Activated CD4-positive, alpha-beta memory T cell treated with anti-CD3 and anti-CD28 coated beads, Interleukin-2, amount 10 ng/mL, durations not matched to agents 7 days and 5 days (primary cell): ENCODE measurements at regions not wholly inside any gene's neighbourhood (a gene's known extent, or its start where the extent isn't known, plus 50 kb on each side); places are given as distances from the start of the nearest gene placed in this dataset.

Experiments used
- CTCF ChIA-PET: fragments of 350-600 bp; sonication (Branson Sonifier 250); formaldehyde crosslinking; loops from one replicate; lab custom pipeline; 2021; ENCODE audit warnings: antibody characterized with exemption, inconsistent platforms; lab: Charles Lee
- POLR2A ChIA-PET: fragments of 350-600 bp; sonication (Branson Sonifier 250); formaldehyde crosslinking; loops from one replicate; lab custom pipeline; 2021; ENCODE audit warnings: antibody characterized with exemption; lab: Charles Lee
- DNase-seq: peaks from one replicate; pipeline ENCODE4 v3.0.0-alpha.2; 2020
- H3K27ac Mint-ChIP-seq: one replicate; pipeline ENCODE4 v1.8.0; 2021; ENCODE audit warnings: mild to moderate bottlenecking, mixed read lengths
- H3K27me3 Mint-ChIP-seq: one replicate; pipeline ENCODE4 v1.8.0; 2021; ENCODE audit warnings: mixed read lengths
- H3K36me3 Mint-ChIP-seq: one replicate; pipeline ENCODE4 v1.8.0; 2021; ENCODE audit warnings: low read depth, mixed read lengths
- H3K4me1 Mint-ChIP-seq: one replicate; pipeline ENCODE4 v1.8.0; 2021; ENCODE audit warnings: mixed read lengths
- H3K4me3 Mint-ChIP-seq: one replicate; pipeline ENCODE4 v1.8.0; 2021; ENCODE audit warnings: mild to moderate bottlenecking, mixed read lengths
- H3K9me3 Mint-ChIP-seq: one replicate; pipeline ENCODE4 v1.8.0; 2021; ENCODE audit warnings: mixed read lengths

DNA sequence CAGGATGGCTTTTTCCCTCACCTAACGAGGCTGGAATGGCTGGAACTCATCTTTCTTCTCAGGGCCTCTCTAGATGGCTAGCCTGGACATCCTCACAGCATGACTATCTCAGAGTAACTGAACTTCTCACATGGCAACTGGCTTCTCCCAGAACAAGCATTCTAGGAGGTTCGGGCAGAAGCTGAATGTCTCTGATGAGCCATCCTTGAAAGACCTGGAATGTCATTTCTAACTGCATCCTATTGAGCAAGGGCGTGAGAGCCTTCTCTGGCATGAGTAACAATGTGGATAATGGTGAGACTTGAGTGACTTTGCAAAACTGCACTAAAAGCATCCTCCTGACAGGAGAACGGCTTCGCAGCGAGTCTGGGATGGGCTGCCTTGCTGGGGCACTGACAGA is 487.7 kb downstream of the MAT2B start:
- Mint-ChIP-seq H3K27me3 (no peaks in the 10 kb centered on the region), H3K4me3 (no peak overlapping the region), H3K4me1 (no peaks in the 10 kb centered on the region), H3K9me3 (peaks cover 3% of the 10 kb centered on the region), H3K27ac (no peak overlapping the region), H3K36me3 (no peaks in the 10 kb centered on the region)
- ChIA-PET CTCF (no interaction called here), POLR2A (no interaction called here)
- DNase-seq: no peak

DNA sequence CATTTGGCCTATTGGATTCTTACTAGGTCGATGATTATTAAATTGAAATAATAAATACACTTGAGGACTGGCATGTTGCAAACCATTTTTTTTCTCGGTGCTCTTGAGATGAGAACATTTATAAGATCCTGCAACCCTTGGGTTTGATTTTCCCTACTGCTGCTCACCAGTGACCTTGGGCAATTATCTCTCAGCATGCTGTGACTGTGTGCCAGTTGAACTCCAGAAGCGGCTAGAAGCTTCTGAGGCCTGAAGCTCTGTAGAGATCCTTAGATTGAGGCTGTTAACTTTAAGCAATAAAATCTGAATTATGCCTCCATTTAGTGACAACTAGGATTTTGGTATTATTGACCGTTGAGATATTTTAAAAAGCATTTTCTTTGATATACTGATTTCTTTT is 489.8 kb downstream of the MAT2B start:
- Mint-ChIP-seq H3K4me3 (no peak overlapping the region), H3K9me3 (peaks cover 3% of the 10 kb centered on the region)
- POLR2A ChIA-PET: no interaction called here

DNA sequence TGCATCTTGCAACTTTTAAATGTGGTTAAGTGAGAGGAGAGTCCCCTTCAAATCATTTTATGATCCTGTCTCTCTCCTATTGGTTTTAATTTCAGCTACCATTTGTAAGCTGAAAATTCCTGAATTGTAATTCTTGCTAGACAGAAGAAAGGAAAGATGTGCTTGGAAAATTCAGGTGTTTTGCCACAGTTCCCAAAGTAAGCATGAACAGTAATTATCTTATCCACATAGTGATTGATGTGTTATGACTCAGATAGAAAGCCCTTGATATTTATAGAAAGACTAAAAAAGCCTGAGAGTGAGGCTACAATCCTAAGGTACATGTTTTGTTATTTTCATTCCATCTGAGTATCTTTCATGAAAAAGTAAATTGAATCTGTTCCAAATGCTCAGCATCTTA is 492.5 kb downstream of the MAT2B start:
- CTCF ChIA-PET: no interaction called here
- Mint-ChIP-seq H3K9me3 (peaks cover 3% of the 10 kb centered on the region), H3K27me3 (no peaks in the 10 kb centered on the region), H3K4me3 (no peak overlapping the region), H3K27ac (no peak overlapping the region), H3K4me1 (no peaks in the 10 kb centered on the region), H3K36me3 (no peaks in the 10 kb centered on the region)
- POLR2A ChIA-PET: no interaction called here
- DNase-seq: no peak

More for the DNA sequence above, 489.8 kb downstream of the MAT2B start:
- no peaks in the 10 kb centered on the region for H3K4me1 Mint-ChIP-seq
- H3K36me3 Mint-ChIP-seq: no peaks in the 10 kb centered on the region
- no peaks in the 10 kb centered on the region for H3K27me3 Mint-ChIP-seq
- no peak overlapping the region for H3K27ac Mint-ChIP-seq
- CTCF ChIA-PET: no interaction called here
- no peak for DNase-seq

DNA sequence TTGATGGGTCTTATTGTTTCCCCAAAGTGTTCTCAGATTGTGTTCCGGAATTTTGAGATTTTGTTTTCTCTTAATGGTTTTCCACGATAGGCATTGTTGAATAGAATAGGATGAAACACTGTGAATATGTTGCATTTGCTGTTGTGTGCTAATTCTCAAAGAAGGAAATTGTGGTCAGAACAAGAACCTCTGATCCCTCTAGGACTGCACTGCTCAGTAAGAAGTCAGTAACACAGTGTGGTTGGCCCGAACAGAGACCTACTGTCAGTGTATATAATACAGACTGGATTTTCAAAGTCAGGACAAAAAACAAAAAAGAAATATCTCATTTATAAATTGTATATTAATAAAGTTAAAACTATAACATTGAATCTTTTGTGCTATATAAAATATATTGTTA is 494.8 kb downstream of the MAT2B start:
- H3K27me3 Mint-ChIP-seq: no peaks in the 10 kb centered on the region
- no peak for DNase-seq
- H3K9me3 Mint-ChIP-seq: peaks cover 3% of the 10 kb centered on the region
- CTCF ChIA-PET: no interaction called here
- no peak overlapping the region for H3K27ac Mint-ChIP-seq
- H3K4me1 Mint-ChIP-seq: no peaks in the 10 kb centered on the region
- H3K4me3 Mint-ChIP-seq: no peak overlapping the region
- POLR2A ChIA-PET: no interaction called here
- no peaks in the 10 kb centered on the region for H3K36me3 Mint-ChIP-seq

DNA sequence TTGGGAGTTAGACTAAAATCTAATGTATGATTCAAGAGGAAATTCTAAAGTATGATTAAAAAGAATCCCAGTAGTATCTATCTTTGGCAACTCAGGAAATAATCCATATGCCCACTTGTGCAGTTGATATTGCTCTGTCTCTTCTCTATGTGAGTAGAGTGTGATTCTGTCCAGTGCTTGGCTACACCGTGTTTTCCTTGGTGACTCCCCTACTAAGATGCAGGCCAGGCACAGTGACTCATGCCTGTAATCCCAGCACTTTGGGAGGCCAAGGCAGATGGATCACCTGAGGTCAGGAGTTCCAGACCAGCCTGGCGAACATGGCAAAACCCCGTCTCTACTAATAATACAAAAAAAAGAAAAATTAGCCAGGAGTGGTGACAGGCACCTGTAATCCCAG is 495.4 kb downstream of the MAT2B start:
- no peaks in the 10 kb centered on the region for H3K27me3 Mint-ChIP-seq

DNA sequence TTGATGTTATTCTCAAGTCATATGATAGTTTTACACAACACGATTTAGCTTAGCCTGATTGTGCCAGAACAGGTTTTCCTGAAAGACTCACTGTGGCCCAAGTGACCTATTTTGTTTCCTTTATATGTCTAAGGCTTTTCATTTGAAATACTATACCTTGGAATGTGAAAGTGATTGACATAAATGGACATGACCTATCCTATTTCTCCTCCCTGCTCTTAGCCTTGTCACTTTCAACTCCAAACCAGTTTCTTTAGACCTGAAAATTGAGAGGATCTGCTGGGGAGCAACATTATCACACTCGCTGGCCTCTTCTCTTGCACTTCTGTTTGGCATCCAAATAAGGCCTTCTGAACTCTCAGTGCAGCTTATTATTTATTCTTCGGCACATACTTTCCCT is 496.8 kb downstream of the MAT2B start:
- Mint-ChIP-seq H3K36me3 (no peaks in the 10 kb centered on the region), H3K27ac (no peak overlapping the region), H3K4me3 (no peak overlapping the region), H3K4me1 (no peaks in the 10 kb centered on the region), H3K9me3 (peaks cover 3% of the 10 kb centered on the region), H3K27me3 (no peaks in the 10 kb centered on the region)
- no peak for DNase-seq
- CTCF ChIA-PET: no interaction called here
- POLR2A ChIA-PET: no interaction called here

More for the DNA sequence above, 495.4 kb downstream of the MAT2B start:
- Mint-ChIP-seq H3K36me3 (no peaks in the 10 kb centered on the region), H3K27ac (no peak overlapping the region), H3K4me1 (no peaks in the 10 kb centered on the region), H3K4me3 (no peak overlapping the region), H3K9me3 (peaks cover 3% of the 10 kb centered on the region)
- ChIA-PET CTCF (no interaction called here), POLR2A (no interaction called here)
- DNase-seq: no peak

DNA sequence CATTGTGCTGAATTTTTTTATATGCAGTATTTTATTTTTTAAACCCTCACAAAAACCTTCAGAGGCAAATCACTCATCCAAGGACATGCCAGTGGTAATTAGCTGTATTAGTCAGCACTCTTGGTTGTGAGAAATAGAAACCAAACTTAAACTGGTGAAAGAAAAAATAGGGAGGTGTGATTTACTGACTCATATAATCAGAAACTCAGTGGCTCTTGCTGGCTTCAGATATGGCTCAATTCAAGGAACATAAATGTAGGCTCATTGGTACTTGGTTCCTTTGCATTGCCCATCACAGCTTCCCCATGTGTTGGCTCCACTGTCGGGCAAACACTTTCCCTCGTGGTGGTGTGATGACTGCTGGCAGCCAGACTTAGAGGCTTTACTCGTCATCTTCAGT is 497.2 kb downstream of the MAT2B start:
- DNase-seq: no peak
- Mint-ChIP-seq H3K9me3 (no peaks in the 10 kb centered on the region), H3K27me3 (no peaks in the 10 kb centered on the region), H3K4me1 (no peaks in the 10 kb centered on the region), H3K4me3 (no peak overlapping the region), H3K36me3 (no peaks in the 10 kb centered on the region), H3K27ac (no peak overlapping the region)
- ChIA-PET CTCF (no interaction called here), POLR2A (no interaction called here)

DNA sequence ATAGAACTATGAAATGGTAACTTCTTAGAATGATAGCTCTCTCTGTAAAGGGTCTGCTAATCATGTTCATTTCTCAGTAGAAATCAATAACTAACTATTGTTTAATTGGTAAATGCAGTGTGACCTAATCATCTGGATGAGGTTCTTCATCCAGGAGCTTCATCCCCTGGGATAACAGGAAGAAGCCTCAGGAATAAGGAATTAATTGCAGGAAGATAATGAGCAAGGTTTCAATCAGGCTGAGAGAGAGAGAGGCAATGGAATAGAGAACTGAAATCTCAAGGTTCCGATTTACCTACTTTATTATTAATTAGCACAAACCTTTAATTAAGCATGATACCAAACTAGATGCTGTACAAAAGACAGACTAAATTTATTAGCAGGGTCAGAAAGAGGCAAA is 499.7 kb downstream of the MAT2B start:
- Mint-ChIP-seq H3K9me3 (no peaks in the 10 kb centered on the region), H3K4me1 (no peaks in the 10 kb centered on the region), H3K27ac (no peak overlapping the region), H3K36me3 (no peaks in the 10 kb centered on the region), H3K27me3 (no peaks in the 10 kb centered on the region), H3K4me3 (no peak overlapping the region)
- ChIA-PET CTCF (no interaction called here), POLR2A (no interaction called here)
- no peak for DNase-seq

DNA sequence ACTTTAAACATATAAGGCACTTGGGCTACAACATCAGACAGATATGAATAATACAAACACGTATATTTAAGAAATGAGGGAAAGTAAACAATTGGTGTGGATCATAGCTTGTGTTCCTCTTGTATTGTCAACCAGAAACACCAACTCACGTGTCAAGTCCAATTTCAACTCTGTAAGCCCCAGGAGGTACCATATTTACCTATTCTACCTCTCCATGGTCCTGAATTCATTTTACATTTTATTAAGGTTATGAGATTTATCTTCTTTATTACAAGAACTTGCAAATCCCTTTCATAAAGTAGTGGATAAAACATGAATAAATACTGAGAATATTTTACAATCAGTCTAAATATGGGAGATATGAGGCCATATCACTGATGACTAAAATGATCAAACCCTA is 501.6 kb downstream of the MAT2B start:
- H3K4me3 Mint-ChIP-seq: no peak overlapping the region
- DNase-seq: no peak
- no peaks in the 10 kb centered on the region for H3K36me3 Mint-ChIP-seq
- CTCF ChIA-PET: no interaction called here
- POLR2A ChIA-PET: no interaction called here
- H3K27me3 Mint-ChIP-seq: no peaks in the 10 kb centered on the region
- H3K27ac Mint-ChIP-seq: no peak overlapping the region
- H3K9me3 Mint-ChIP-seq: no peaks in the 10 kb centered on the region
- no peaks in the 10 kb centered on the region for H3K4me1 Mint-ChIP-seq

DNA sequence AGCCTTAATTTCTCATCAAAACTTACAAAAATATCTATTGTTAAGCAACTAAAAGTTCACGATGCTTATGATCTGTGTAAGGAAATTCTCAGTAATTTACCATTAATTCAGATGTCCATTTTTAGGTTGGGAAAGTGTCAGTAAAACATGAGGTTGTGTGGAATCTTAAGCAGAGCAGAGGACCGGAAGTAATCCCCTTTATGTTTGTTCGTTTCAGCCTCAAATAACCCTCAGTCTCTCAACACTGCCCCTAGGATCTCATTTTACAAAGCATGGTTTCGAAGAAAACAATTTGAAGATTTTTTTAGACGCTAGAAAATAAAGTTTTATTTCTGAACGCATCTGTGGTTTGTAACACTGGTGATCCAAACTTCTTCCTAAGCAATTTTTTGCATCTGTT is 504.2 kb downstream of the MAT2B start:
- no peak for DNase-seq
- ChIA-PET POLR2A (no interaction called here), CTCF (no interaction called here)
- no peaks in the 10 kb centered on the region for H3K27me3 Mint-ChIP-seq
- H3K4me1 Mint-ChIP-seq: no peaks in the 10 kb centered on the region
- H3K36me3 Mint-ChIP-seq: no peaks in the 10 kb centered on the region
- no peak overlapping the region for H3K27ac Mint-ChIP-seq
- H3K4me3 Mint-ChIP-seq: no peak overlapping the region
- H3K9me3 Mint-ChIP-seq: no peaks in the 10 kb centered on the region

DNA sequence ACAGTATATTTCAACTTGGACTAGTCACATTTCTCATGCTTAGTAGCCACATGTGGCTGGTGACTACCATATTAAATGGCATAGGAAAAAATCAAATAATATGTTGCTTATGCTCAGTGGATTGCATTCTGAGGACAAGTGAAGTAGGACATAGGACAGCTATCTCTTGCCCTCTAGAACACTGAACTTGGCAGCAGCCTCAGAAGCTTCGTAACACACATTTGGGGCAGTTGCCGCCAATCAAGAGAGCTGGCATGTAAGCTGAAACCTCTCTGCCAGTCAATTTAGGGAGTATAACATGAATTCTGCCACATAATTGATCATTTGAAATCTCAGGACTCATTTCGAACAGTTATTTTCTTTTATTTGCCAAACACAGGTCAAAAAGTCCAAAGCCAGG is 505.5 kb downstream of the MAT2B start:
- Mint-ChIP-seq H3K4me3 (no peak overlapping the region), H3K4me1 (no peaks in the 10 kb centered on the region), H3K36me3 (no peaks in the 10 kb centered on the region), H3K27ac (no peak overlapping the region), H3K27me3 (no peaks in the 10 kb centered on the region), H3K9me3 (no peaks in the 10 kb centered on the region)
- DNase-seq: no peak
- ChIA-PET POLR2A (no interaction called here), CTCF (no interaction called here)

DNA sequence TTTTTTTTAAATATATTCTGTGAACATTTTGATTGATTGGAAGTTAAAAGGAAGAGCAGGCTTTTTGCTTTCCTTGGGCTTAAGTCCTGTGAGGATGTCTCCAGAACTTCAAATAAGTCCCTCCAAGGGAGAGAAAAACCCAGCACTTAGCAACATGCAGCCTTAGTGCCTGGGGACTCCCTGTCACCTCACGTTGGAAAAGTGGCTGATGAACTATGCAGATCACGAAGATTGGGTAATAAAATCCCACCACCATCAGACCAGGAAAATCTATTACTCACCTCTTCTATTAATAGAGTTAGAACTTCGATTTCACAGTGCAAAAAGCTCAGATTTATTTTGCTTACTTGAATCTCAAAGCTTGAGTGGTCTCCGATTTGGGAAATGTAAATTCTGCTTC is 507.0 kb downstream of the MAT2B start:
- no peak overlapping the region for H3K4me3 Mint-ChIP-seq
- H3K27ac Mint-ChIP-seq: no peak overlapping the region
- CTCF ChIA-PET: interaction anchor here (1.0 kb wide), 1 partner anchor 492 kb away, joined by 3 read pairs; no protein-coding TSS in a partner anchor
- no peaks in the 10 kb centered on the region for H3K27me3 Mint-ChIP-seq
- DNase-seq: no peak
- H3K36me3 Mint-ChIP-seq: no peaks in the 10 kb centered on the region
- POLR2A ChIA-PET: no interaction called here
- H3K4me1 Mint-ChIP-seq: no peaks in the 10 kb centered on the region
- H3K9me3 Mint-ChIP-seq: no peaks in the 10 kb centered on the region

DNA sequence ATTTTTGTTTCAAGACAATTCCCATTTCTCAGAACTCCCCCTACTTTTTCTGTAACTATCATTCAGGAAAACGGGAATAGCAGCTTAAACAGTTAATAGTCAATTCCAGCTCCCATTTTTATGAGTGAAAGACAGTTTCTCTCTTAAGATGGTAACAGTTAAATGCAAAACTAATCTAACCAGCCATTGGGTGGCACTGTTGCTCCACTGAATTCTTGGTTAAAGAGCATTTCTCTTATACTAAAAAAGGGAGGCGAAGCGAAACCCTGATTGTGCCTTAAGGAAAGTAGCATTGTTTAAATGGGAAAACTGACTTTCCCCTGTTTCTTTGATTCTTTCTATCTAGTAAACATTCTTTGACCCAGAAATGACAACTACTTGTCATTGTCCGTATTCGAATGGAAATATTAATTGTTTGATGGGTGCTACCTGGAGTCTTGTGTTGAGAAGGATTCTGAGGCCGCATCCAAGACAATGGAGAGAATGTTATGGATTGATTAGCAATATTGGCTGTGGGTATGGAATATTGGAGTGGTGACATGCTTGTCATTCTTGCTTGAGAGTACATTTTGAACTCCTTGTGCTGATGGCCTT is 507.8 kb downstream of the MAT2B start:
- Mint-ChIP-seq H3K9me3 (no peaks in the 10 kb centered on the region), H3K4me3 (no peak overlapping the region), H3K36me3 (no peaks in the 10 kb centered on the region), H3K27me3 (no peaks in the 10 kb centered on the region), H3K4me1 (no peaks in the 10 kb centered on the region), H3K27ac (no peak overlapping the region)
- peak; percentile 22 for DNase-seq
- POLR2A ChIA-PET: no interaction called here
- CTCF ChIA-PET: interaction anchor here (1.0 kb wide), 1 partner anchor 491 kb away, joined by 3 read pairs; no protein-coding TSS in a partner anchor

DNA sequence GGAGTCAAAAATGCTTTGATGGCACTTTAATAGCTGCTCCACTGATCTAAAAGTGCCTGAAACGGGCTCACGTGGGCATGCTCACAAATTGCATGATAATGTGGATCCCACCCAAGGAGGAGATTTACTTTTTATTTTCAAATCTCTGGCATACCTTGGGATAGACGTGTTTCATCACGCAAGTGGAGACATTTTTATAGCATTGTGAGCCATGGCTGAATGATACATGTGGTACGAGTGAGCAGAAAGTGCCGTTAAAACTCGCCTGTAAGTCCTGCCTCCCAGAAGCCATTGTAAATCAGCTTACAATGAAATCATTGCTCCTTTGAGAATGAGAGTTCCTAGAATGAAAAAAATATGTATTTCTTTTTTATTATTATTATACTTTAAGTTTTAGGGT is 514.7 kb downstream of the MAT2B start:
- H3K27me3 Mint-ChIP-seq: no peaks in the 10 kb centered on the region
- no peak for DNase-seq
- H3K4me3 Mint-ChIP-seq: no peak overlapping the region
- no peaks in the 10 kb centered on the region for H3K4me1 Mint-ChIP-seq
- H3K9me3 Mint-ChIP-seq: no peaks in the 10 kb centered on the region
- no peak overlapping the region for H3K27ac Mint-ChIP-seq
- CTCF ChIA-PET: interaction anchor here (1.1 kb wide), 1 partner anchor 484 kb away, joined by 3 read pairs; no protein-coding TSS in a partner anchor
- H3K36me3 Mint-ChIP-seq: no peaks in the 10 kb centered on the region
- POLR2A ChIA-PET: no interaction called here
